ENCODE measurements at regions not wholly inside any gene's neighbourhood (a gene's known extent, or its start where the extent isn't known, plus 50 kb on each side); places are given as distances from the start of the nearest gene placed in this dataset.

GRCh38 chr20:61026173-61026572, 225.9 kb upstream of the CDH4 start:
- Histone ChIP-seq H3K27me3 (ENCODE audit: insufficient read depth, low read length) (no peaks in the 10 kb centered on the region), H3K4me2 (ENCODE audit: low read length) (no peak overlapping the region), H4K20me1 (ENCODE audit: insufficient read depth, low read length) (no peaks in the 10 kb centered on the region), H3K9ac (ENCODE audit: low read length) (no peak overlapping the region), H3K4me1 (ENCODE audit: insufficient read depth, low read length) (no peaks in the 10 kb centered on the region), H3K36me3 (ENCODE audit: insufficient read depth, low read length) (no peaks in the 10 kb centered on the region), H3K27ac (ENCODE audit: low read depth, low read length) (no peak overlapping the region), H3K4me3 (ENCODE audit: insufficient read depth, low read depth, low read length) (no peak overlapping the region), H3K79me2 (ENCODE audit: insufficient read depth, low read length) (no peaks in the 10 kb centered on the region), H2AFZ (ENCODE audit: low read depth, low read length) (no peak overlapping the region), H3K9me3 (ENCODE audit: insufficient read depth, low read depth, low read length) (no peaks in the 10 kb centered on the region)
- DNase-seq (ENCODE audit: low read depth) (no peak), FAIRE-seq (no peak)
- Mint-ChIP-seq H3K9me3 (ENCODE audit: unreplicated experiment) (peaks cover 6% of the 10 kb centered on the region), H3K4me3 (ENCODE audit: unreplicated experiment) (no peak overlapping the region), H3K27me3 (ENCODE audit: low read depth, unreplicated experiment) (peaks cover 27% of the 10 kb centered on the region), H3K27ac (ENCODE audit: unreplicated experiment) (no peak overlapping the region), H3K4me1 (ENCODE audit: low read depth, unreplicated experiment) (no peaks in the 10 kb centered on the region), H3K36me3 (ENCODE audit: low read depth, unreplicated experiment) (no peaks in the 10 kb centered on the region)
- TF ChIP-seq, protein P1, sequence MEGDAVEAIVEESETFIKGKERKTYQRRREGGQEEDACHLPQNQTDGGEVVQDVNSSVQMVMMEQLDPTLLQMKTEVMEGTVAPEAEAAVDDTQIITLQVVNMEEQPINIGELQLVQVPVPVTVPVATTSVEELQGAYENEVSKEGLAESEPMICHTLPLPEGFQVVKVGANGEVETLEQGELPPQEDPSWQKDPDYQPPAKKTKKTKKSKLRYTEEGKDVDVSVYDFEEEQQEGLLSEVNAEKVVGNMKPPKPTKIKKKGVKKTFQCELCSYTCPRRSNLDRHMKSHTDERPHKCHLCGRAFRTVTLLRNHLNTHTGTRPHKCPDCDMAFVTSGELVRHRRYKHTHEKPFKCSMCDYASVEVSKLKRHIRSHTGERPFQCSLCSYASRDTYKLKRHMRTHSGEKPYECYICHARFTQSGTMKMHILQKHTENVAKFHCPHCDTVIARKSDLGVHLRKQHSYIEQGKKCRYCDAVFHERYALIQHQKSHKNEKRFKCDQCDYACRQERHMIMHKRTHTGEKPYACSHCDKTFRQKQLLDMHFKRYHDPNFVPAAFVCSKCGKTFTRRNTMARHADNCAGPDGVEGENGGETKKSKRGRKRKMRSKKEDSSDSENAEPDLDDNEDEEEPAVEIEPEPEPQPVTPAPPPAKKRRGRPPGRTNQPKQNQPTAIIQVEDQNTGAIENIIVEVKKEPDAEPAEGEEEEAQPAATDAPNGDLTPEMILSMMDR (IDR thresholded peaks at IDR 0.05; ENCODE audit: insufficient read depth, low read depth, low read length): no peak
- no peak for TF ChIP-seq EZH2 (IDR thresholded peaks at IDR 0.05; ENCODE audit: insufficient read depth, low read length)

DNA sequence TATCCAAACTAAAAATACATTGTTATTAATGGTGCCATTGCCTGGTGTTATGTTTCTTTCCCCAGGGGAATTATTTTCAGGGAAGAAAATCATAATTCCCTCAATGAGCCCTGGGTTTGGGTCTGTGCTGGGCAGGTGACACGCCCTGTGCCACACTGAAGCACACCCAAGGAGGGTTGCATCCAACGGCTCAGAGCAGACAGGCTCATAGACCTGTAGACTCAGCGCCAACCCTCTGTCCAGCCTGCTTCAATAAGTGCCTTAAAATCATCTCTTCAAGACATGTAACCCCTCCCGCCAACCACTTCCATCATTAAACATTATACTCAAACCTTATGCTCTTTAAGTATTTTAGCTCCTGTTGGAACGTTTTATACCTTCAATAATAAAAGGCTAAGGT, 225.3 kb upstream of the CDH4 start:
- Histone ChIP-seq H3K4me1 (ENCODE audit: insufficient read depth, low read length) (no peaks in the 10 kb centered on the region), H3K27ac (ENCODE audit: low read depth, low read length) (no peak overlapping the region), H3K36me3 (ENCODE audit: insufficient read depth, low read length) (no peaks in the 10 kb centered on the region), H3K4me3 (ENCODE audit: insufficient read depth, low read depth, low read length) (no peak overlapping the region), H3K27me3 (ENCODE audit: insufficient read depth, low read length) (no peaks in the 10 kb centered on the region), H3K4me2 (ENCODE audit: low read length) (no peak overlapping the region), H3K79me2 (ENCODE audit: insufficient read depth, low read length) (no peaks in the 10 kb centered on the region), H2AFZ (ENCODE audit: low read depth, low read length) (no peak overlapping the region), H3K9ac (ENCODE audit: low read length) (no peak overlapping the region), H4K20me1 (ENCODE audit: insufficient read depth, low read length) (no peaks in the 10 kb centered on the region), H3K9me3 (ENCODE audit: insufficient read depth, low read depth, low read length) (no peaks in the 10 kb centered on the region)
- TF ChIP-seq EZH2 (IDR thresholded peaks at IDR 0.05; ENCODE audit: insufficient read depth, low read length): no peak
- TF ChIP-seq, protein P1 (IDR thresholded peaks at IDR 0.05; ENCODE audit: insufficient read depth, low read depth, low read length): no peak
- no peak for DNase-seq (ENCODE audit: low read depth)
- Mint-ChIP-seq H3K4me3 (ENCODE audit: unreplicated experiment) (no peak overlapping the region), H3K9me3 (ENCODE audit: unreplicated experiment) (peaks cover 6% of the 10 kb centered on the region), H3K36me3 (ENCODE audit: low read depth, unreplicated experiment) (no peaks in the 10 kb centered on the region), H3K27ac (ENCODE audit: unreplicated experiment) (no peak overlapping the region), H3K27me3 (ENCODE audit: low read depth, unreplicated experiment) (peaks cover 27% of the 10 kb centered on the region), H3K4me1 (ENCODE audit: low read depth, unreplicated experiment) (no peaks in the 10 kb centered on the region)
- FAIRE-seq: no peak

- no peak overlapping the region for H3K9ac ChIP-seq (ENCODE audit: low read length)
- TF ChIP-seq EZH2 (IDR thresholded peaks at IDR 0.05; ENCODE audit: insufficient read depth, low read length): no peak
- H3K36me3 Mint-ChIP-seq (ENCODE audit: low read depth, unreplicated experiment): no peaks in the 10 kb centered on the region
- no peak overlapping the region for H3K4me2 ChIP-seq (ENCODE audit: low read length)
- H3K79me2 ChIP-seq (ENCODE audit: insufficient read depth, low read length): no peaks in the 10 kb centered on the region
- no peak overlapping the region for H3K4me3 ChIP-seq (ENCODE audit: insufficient read depth, low read depth, low read length)
- no peaks in the 10 kb centered on the region for H3K36me3 ChIP-seq (ENCODE audit: insufficient read depth, low read length)
- no peak overlapping the region for H2AFZ ChIP-seq (ENCODE audit: low read depth, low read length)
- H3K27ac Mint-ChIP-seq (ENCODE audit: unreplicated experiment): no peak overlapping the region
- peaks cover 26% of the 10 kb centered on the region for H3K27me3 Mint-ChIP-seq (ENCODE audit: low read depth, unreplicated experiment)
- no peaks in the 10 kb centered on the region for H3K4me1 ChIP-seq (ENCODE audit: insufficient read depth, low read length)
- H3K4me1 Mint-ChIP-seq (ENCODE audit: low read depth, unreplicated experiment): no peaks in the 10 kb centered on the region
- no peaks in the 10 kb centered on the region for H4K20me1 ChIP-seq (ENCODE audit: insufficient read depth, low read length)
- no peak overlapping the region for H3K4me3 Mint-ChIP-seq (ENCODE audit: unreplicated experiment)
- H3K27ac ChIP-seq (ENCODE audit: low read depth, low read length): no peak overlapping the region
- H3K9me3 ChIP-seq (ENCODE audit: insufficient read depth, low read depth, low read length): no peaks in the 10 kb centered on the region
- no peak for FAIRE-seq
- peaks cover 6% of the 10 kb centered on the region for H3K9me3 Mint-ChIP-seq (ENCODE audit: unreplicated experiment)
- H3K27me3 ChIP-seq (ENCODE audit: insufficient read depth, low read length): no peaks in the 10 kb centered on the region
- no peak for DNase-seq (ENCODE audit: low read depth)
Observed at GRCh38 chr20:61027218-61027617, 224.8 kb upstream of the CDH4 start.

Measured in astrocyte (in vitro differentiated cells and primary cell).